ENCODE measurements at regions not wholly inside any gene's neighbourhood (a gene's known extent, or its start where the extent isn't known, plus 50 kb on each side); places are given as distances from the start of the nearest gene placed in this dataset.

DNA sequence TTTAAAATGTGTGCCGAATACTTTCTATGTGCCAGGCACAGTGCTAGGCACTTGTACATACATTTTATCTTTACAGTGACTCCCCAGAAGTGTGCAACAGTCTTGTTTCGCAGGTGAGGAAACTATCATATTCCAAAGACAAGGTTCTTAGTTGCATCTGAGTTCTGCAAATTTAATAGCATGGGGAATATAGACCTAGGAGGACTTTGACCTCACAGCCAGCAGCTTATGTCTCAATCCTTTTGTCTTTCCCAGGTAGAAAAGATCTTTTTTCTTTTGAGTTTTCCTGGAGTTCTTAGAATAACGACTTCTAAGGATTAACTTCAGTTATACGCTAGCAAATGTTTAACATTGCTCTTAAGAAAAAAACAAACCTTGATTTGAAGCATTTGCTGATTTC lies 482.8 kb upstream of the ZMIZ1 start:
- TF ChIP-seq GATA2 (CRISPR knock-in tag; IDR thresholded peaks at IDR 0.05) = no peak
- no peak for TF ChIP-seq RAD21 (IDR thresholded peaks at IDR 0.05; ENCODE audit: low read length)
- no peak for TF ChIP-seq EP300 (IDR thresholded peaks at IDR 0.05; ENCODE audit: borderline replicate concordance in 1 of 2, low read depth in 1 of 2, low read length in 1 of 2)
- no peak for TF ChIP-seq ELF1 (IDR thresholded peaks at IDR 0.05)
- no peak for TF ChIP-seq POLR2AphosphoS5 (IDR thresholded peaks at IDR 0.05; ENCODE audit: low read depth, low read length)
- TF ChIP-seq, protein P1, sequence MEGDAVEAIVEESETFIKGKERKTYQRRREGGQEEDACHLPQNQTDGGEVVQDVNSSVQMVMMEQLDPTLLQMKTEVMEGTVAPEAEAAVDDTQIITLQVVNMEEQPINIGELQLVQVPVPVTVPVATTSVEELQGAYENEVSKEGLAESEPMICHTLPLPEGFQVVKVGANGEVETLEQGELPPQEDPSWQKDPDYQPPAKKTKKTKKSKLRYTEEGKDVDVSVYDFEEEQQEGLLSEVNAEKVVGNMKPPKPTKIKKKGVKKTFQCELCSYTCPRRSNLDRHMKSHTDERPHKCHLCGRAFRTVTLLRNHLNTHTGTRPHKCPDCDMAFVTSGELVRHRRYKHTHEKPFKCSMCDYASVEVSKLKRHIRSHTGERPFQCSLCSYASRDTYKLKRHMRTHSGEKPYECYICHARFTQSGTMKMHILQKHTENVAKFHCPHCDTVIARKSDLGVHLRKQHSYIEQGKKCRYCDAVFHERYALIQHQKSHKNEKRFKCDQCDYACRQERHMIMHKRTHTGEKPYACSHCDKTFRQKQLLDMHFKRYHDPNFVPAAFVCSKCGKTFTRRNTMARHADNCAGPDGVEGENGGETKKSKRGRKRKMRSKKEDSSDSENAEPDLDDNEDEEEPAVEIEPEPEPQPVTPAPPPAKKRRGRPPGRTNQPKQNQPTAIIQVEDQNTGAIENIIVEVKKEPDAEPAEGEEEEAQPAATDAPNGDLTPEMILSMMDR (IDR thresholded peaks at IDR 0.05) = no peak
- TF ChIP-seq, protein P2, sequence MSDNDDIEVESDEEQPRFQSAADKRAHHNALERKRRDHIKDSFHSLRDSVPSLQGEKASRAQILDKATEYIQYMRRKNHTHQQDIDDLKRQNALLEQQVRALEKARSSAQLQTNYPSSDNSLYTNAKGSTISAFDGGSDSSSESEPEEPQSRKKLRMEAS (IDR thresholded peaks at IDR 0.05; ENCODE audit: low read depth) = no peak
- no peak for TF ChIP-seq SIN3A (IDR thresholded peaks at IDR 0.05; ENCODE audit: borderline replicate concordance, low read depth, low read length)
- no peak for TF ChIP-seq EZH2phosphoT487 (IDR thresholded peaks at IDR 0.05; ENCODE audit: borderline replicate concordance, low read depth)
- TF ChIP-seq, protein P3, sequence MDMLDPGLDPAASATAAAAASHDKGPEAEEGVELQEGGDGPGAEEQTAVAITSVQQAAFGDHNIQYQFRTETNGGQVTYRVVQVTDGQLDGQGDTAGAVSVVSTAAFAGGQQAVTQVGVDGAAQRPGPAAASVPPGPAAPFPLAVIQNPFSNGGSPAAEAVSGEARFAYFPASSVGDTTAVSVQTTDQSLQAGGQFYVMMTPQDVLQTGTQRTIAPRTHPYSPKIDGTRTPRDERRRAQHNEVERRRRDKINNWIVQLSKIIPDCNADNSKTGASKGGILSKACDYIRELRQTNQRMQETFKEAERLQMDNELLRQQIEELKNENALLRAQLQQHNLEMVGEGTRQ (IDR thresholded peaks at IDR 0.05; ENCODE audit: borderline replicate concordance, low read depth, low read length) = no peak
- no peak for TF ChIP-seq NFIC (IDR thresholded peaks at IDR 0.05; ENCODE audit: borderline replicate concordance)
